GM18867 (cell line): ENCODE measurements at regions not wholly inside any gene's neighbourhood (a gene's known extent, or its start where the extent isn't known, plus 50 kb on each side); places are given as distances from the start of the nearest gene placed in this dataset.

ENCODE experiments used
- ATAC-seq: cut with Tn5 transposase; IDR thresholded peaks from one replicate; pipeline ENCODE4 v1.9.1; 2021; ENCODE audit warnings: mild to moderate bottlenecking, moderate library complexity; ENCODE audit not compliant: unreplicated experiment

DNA sequence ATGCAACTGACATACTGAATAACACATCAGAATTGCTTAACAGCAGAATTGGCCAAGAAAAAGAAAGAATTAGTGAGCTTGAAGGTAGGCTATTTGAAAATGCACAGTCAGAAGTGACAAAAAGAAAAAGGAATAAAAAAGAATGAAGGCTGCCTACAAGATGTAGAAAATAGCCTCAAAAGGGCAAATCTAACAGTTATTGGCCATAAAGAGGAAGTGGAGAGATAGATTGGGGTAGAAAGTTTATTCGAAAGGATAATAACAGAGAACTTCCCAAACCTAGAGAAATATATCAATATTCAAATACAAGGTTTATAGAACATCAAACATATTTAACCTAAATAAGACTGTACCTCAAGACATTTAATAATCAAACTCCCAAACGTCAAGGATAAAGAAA is 67.5 kb downstream of the ATP6V1G3 start:
- no peak for ATAC-seq

DNA sequence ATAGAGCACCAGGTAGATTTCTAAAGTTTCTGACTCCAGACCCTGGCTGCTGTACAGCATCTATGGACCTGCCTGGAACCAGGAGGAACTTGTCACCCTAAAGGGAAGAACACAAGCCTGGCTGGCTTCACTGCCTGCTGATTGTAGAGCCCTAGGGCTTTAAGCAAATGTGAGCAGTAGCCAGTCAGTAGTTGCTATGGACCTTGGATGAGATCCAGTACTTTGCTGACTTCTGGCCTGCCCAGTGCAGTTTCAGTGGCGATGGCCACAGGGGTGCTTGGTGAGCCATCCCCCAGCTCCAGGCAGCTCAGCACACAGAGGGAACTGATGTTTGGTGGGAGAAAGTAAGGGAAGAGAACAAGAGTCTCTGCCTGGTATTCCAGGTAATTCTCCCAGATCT is 68.4 kb downstream of the ATP6V1G3 start:
- ATAC-seq: no peak

GRCh38 chr1:198467907-198468306 is 72.6 kb downstream of the ATP6V1G3 start:
- ATAC-seq: no peak

GRCh38 chr1:198467342-198467741 is 73.1 kb downstream of the ATP6V1G3 start:
- ATAC-seq: no peak

DNA sequence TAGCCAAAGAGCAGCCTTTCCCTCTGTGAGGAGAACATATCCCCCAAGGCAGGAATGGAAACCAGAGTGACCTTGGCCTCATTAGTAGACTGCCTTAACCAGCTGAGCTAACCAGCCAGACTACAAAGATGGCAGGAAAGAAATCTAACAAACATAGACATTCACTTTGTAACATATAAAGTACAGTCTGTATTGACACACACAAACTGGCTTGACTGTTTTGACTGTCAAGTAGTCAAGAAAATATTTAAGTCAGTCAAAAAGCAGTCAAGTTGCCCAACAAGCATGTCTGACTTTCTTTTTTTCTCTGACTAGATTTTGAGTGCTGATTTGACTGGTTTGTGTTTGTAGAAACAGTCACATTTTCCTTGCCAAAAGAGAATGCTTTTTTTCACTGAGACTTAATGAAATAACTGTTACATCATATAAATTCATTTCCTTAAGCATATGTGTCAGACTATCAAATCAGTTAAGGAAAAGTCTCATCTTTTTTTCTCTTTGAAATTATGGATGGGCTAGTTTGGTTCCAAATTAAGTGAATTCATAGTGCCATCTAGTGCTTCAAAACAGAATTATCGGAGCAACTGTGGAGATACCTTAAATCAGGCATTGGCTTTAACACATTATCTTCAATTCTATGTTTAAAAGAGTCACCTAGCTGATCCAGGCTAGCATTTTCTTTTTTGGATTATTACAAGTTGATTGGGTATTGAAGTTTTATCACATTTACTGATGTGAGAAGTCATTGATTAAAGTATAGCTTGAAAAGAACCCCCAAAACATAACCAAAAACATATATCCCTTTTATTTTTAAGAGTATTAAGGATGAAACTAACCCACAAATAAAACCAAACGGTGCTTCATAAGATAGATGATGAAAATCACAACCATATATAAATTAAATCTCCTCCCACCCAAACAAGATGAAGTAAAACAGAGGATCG is 75.0 kb downstream of the ATP6V1G3 start:
- ATAC-seq: peak; percentile 81

DNA sequence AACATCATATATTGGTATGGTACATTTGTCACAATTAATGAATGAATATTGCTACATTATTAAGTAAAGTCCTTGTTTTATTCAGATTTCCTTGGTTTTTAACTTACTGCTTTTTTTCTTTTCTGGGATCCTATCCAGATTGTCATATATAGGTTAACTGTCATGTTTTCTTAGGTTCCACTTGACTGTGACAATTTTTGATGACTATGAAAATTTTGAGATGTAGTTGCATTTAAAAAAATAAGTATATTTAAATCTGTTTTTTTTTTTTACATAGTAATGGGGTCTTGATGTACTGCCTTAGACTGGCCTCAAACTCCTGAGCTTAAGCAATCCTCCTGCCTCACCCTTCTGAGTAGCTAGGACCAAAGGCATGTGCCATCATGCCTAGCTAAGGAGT is 76.8 kb downstream of the ATP6V1G3 start:
- ATAC-seq: no peak

DNA sequence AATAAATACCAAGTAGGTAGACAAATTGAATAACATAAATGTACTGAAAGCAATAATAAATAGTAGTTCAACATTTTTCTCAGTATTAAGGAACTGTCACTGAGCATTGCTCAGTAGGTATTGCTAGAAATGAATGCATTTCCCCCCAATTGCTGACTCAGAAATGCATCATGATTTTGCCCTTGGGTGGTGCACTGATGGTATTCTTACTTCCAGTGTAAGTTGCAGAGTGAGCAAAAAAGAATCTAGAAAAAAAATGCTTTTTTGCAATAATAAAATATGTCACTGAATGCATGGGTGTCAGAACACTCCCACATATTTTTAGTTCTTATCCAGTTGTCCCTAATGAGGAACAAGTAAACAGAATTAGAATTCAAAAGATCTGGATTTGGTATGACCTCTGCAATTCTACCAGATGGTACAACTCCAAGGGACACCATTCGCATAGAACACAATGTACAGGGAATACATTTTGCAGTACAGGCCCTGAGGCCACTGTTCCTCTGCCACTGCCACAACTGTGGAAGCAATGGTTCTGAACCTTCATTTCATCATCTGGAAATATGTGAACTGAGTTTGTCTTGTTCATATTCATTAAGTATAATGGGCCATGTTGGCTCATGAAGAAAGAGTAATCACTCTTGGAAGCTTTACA is 78.0 kb downstream of the ATP6V1G3 start:
- ATAC-seq: no peak

DNA sequence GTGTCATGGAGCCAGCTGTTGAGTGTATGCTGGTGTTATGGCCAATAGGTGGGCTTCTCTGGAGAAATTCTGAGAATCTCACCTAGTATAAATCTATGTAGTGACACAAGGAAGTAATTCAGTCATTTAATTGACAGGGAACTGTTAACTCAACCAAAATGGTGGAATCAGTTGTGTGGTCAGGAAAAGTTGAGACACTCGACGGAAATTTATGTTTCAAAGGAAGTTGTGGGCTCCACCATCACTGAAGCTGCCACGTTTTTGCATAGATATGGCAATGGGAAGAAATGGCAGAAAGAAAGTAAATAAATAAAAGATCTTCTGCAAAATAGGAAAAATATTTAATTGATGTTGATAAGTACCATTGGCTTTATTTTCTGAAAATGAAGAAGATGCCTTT is 84.5 kb downstream of the ATP6V1G3 start:
- ATAC-seq: no peak

DNA sequence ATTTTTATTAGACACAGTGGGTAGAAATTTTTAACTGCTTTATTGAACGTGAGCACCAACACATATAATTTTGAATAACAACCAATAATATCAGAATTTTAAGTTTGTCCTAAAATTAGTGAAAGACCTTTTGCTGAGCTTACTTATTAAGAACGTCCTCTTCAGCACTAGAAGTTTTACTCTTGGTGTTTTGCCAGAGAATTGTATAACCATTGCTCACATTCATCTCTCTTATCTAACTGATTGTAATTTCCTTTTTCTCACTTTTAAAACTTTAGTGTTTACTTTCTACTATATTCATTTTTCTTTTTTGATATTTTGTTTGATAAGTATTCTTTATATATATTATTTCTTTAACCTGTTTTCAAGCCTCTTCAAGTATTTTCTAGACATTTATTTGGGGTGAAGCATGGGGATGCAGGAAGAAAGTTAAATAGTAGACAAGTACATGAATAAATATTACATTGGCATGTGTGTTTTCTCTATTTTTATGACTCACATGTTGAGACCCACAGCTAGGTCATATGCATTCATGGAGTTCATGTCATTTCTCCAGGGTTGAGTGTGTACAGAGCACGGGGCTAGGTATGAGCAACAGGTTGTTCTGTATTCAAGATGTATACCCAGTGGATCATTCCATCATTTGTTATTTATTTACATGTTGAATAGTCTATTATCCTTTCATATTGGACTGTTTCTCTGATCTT is 90.6 kb downstream of the ATP6V1G3 start:
- no peak for ATAC-seq

GRCh38 chr1:198449261-198449660 is 91.2 kb downstream of the ATP6V1G3 start:
- no peak for ATAC-seq

- no peak for ATAC-seq
Measured at GRCh38 chr1:198447468-198447867, 93.0 kb downstream of the ATP6V1G3 start.

- no peak for ATAC-seq
Measured at GRCh38 chr1:198445872-198446271, 94.6 kb downstream of the ATP6V1G3 start.

DNA sequence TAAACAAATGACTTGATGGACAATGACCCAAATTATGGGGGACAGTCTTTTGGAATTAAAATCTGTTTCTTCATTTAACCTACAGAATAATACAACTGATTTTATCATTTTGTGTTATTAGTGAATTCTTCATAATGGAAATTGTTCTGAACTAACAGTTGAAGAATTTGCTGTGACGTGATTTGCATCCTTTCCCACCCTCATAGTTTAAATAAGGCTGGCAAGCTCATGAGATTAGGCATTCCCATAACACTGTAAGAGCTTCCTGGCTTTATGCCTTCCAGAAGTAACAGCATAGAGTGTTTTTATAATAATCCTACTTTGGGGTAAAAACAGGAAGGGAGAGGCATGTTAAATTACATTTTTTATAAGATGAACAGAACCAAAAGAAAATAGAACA is 95.7 kb downstream of the ATP6V1G3 start:
- no peak for ATAC-seq

DNA sequence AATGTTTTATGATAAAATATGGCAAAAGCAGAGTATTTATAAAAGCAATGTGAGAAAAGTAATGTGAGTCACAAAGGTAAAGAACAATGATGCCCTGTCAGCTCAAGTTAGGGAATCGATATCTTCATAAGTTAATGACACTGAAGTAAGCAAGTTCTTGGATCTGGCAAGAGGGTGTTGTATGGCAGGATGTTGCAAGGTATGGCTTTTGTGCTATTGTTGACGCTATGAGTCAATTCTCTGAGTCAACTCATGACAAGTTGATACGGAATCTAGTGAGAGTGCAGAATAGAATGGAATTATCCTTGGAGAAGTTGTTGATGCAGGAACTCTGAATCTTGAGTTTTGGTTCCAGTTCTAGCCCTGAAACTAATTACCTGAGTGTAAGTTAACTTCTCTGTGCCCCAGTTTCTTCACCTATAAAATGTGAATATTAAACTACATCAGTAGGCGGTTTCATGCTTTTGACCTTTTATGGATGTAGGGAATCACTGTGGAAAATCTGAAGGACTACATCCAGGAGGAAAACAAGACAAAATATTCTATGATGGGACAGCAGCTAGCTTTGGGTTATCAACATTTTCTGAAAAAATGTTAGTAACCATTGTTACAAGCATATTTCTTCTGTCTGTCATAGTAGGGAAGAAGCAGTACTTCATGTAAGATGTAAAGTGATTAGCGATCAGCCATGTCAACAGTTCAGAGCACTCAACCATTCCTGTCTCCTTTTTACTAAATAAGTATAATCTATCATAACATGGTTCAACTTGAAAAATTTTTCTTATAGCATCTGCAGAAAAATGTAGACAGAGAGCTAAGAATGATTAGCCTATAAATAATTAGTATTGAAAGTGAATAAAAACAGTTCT is 96.9 kb downstream of the ATP6V1G3 start:
- no peak for ATAC-seq

GRCh38 chr1:198440842-198441241 is 99.6 kb downstream of the ATP6V1G3 start:
- ATAC-seq: no peak

GRCh38 chr1:198437332-198437731 is 103.1 kb downstream of the ATP6V1G3 start:
- no peak for ATAC-seq

DNA sequence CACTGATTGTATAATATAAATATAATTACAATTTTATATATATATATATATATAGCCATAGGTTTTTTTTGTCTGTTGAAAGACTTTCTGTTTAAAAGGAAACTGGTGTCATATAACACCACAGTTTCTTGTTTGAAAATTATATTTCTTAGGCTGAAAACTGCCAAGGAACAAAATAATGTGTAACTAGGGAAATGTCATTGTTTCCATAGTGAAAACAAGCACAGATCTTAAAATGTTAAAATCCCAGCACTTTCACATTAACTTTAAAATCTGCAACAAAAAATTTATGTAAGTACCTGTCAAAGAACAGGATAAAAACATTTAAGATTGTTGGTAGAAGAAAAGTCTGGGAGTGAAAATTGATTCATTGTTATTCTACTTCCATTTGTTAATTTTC is 104.2 kb downstream of the ATP6V1G3 start:
- ATAC-seq: no peak

- ATAC-seq: no peak
Measured at GRCh38 chr1:198435056-198435455, 105.4 kb downstream of the ATP6V1G3 start.

- ATAC-seq: no peak
Measured at GRCh38 chr1:198424441-198424840, 116.0 kb downstream of the ATP6V1G3 start.

DNA sequence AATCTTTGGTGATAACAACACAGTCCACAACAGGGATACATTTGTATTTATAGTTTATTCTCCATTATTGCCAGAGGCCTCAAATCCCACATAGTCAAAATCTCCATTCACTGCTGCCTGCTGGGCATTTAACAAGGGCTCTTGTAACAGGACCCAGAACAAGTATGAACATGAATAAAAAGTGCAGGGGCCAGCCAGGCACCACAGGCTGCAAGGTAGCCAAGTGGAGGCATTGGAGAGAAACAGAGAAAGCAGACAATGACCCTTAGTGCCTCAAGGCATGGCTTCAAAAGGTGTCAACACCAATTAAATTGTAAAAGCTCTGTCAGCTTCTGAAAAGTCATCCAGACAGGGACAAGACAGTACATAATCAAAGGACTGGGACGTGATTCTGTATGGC is 116.8 kb downstream of the ATP6V1G3 start:
- no peak for ATAC-seq

GRCh38 chr1:198417039-198417438 is 123.4 kb downstream of the ATP6V1G3 start:
- no peak for ATAC-seq
